RKO (cell line): ENCODE measurements at regions not wholly inside any gene's neighbourhood (a gene's known extent, or its start where the extent isn't known, plus 50 kb on each side); places are given as distances from the start of the nearest gene placed in this dataset.
"Not testable (repeated sequence)": the region's sequence is repeated elsewhere in the genome, so short reads cannot be mapped to it uniquely, and the experiment has no call there.

Experiments
- DNase-seq: peaks from one replicate; pipeline ENCODE4 v3.0.0-alpha.2; 2016; ENCODE audit warnings: low spot score

DNA sequence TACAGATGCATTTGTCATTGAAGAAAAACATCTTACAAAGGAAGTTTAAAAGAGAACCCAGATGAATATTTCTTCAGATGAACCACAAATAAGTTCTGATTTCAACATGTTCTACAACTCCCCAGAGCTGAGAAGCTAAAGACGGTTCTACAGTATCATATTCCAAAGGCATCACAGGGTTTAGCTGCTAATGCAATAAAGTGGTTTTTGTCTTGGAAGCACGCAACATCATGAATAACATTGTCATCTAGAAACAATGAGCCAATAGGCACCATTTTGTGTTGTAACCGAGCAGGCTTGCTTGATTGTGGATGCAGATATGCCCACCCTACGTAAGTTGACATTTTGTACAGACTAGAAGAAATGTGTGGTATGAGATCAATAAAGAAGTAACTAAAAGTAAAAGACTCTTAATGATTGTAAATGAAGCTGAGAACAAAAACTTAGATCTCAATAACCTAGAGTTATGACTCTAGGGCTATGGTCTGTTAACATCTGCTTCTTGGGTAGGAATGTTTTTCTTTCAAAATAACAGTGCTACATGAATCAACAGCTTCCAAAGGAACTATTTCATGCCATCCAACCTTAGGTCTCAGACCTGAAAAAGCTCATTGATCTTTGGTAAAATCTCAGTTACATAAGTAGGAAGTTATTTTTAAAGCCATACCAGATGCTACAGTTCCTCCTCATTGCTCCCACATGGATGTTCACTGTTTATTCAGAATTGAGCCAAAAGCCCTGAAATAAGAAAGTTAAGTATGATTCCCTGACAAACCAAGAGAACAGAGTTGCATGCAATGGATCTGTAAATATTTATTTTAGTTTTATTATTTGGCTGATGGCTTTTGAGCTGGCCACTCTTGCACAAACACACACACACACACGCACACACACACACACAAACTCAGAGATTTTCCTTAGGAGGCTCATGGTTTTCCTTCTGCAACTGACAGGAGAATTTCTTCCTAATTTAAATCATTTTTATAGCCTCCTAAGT is 118.7 kb upstream of the SLCO6A1 start:
- DNase-seq, result no peak

DNA sequence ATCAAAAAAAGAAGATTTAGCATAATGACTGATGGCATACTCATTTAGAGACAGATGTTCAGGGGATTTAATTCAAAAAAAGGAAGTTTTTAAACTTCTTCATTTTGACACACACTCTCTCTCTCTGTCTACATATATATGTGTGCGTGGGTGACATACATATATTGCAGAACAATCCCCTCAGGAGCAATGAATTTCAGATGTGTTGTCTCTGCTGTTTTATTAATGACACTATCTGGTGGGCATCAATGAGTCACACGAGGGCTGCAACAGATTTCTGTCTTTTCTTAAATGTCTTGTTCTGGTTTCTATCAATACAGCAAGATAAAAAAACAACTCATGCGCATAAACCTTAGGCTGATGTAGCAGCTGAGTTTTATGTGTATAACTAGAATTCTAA is 123.5 kb upstream of the SLCO6A1 start:
- DNase-seq, result no peak

DNA sequence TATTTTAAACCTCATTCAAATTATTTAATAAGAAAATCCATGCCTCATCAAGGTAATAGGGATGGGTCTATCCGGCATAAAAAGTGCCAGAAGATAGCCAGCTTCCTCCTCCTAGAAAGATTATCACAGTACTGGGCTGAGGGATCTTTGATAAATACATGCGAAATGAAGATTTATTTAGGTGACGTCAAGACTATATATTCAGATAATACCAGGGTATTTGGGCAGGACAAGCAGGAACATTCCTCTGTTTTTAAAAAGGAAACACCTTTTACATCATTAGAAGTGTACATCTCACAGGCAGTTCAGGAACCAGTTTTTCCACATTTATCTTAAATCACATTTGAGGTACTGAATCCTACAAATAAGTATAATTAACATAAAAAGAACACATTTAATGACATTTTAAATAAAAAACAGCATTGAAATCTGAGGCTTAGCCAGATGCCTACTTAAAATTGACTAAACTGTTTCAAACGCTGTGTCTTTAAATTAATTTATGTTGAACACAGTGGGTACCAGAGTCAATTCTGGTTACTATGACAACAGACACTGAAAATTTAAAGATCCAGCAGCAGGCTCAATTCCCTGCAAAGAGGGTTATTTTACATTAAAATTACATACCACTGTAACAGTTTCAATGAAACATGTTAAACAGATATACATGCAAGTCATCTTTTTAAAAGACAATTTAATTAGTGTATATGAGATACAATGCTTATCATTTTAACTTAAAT is 124.7 kb upstream of the SLCO6A1 start:
- DNase-seq, result no peak

DNA sequence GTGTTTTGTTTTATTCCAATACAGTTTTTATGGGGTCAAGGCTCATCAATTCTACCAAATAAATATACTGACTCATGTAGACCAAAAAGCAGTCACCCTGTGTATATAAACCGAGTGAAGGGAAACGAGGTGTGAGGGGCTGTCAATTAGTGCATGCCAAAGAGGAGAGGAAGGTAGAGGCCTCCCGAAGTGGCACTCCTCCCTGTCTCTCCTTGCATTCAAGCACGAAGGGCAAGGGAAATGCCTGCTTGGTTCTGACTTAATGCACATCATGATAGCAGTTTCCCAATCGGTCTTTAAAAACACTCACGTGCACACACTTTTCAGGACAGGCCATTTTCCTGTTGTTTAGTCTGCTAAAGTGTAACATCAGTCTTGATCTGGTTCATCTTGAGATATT is 125.6 kb upstream of the SLCO6A1 start:
- DNase-seq, result no peak

DNA sequence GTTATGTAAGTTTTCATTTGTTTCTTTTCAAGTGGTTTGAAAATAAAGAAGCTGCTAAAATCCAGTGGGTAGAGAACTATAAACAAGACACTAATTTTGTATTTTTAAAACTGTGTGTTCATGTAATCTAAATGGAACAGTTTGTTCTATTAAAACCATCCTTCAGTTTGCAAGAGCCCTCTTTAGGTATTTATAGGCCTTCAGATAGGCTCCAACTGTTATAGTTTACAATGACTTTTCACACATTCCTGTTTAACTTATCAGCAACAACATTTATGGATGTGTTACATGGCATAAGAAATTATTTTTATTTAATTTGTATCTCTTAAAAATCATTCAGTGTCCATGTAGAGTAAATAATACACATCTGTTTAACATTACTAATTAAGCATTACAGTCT is 126.7 kb upstream of the SLCO6A1 start:
- no peak for DNase-seq

DNA sequence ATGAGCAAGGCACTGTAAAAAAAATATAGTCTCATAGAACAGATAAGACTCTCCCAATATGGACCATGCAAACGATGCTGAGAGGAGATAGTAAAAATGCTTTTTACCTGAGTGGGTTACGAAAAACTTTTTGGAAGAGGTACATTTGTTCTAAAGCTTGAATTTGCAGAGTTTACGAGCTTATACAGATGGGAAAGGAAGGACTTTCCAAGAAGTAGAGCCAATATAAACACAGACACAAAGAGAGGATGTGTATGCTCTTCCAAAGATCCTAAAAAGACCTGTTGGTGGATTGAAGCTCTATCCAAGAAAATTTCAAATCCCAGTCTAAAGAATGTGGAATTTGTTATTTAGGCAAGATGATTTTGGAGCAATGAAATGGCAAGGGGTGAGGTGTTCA is 127.1 kb upstream of the SLCO6A1 start:
- DNase-seq, result no peak

DNA sequence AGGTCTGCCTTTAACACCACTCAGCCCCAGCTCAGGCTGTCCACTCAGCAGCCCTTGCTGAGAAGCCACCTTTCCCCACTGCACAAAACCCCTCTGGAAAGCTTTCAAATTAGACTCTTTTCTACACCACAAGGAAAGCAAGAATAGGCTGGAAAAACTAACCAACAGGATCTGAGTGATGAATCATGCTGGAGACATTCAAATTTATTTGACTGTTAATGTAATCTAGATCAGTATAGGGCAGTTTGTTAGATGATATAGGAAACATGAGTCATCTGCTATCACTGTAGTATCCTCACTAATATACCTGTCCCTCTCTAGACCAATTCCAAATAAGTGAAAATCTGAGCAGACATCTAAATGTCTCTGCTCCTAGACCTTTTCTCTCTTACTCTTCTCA is 127.8 kb upstream of the PAM start:
- DNase-seq, result no peak

DNA sequence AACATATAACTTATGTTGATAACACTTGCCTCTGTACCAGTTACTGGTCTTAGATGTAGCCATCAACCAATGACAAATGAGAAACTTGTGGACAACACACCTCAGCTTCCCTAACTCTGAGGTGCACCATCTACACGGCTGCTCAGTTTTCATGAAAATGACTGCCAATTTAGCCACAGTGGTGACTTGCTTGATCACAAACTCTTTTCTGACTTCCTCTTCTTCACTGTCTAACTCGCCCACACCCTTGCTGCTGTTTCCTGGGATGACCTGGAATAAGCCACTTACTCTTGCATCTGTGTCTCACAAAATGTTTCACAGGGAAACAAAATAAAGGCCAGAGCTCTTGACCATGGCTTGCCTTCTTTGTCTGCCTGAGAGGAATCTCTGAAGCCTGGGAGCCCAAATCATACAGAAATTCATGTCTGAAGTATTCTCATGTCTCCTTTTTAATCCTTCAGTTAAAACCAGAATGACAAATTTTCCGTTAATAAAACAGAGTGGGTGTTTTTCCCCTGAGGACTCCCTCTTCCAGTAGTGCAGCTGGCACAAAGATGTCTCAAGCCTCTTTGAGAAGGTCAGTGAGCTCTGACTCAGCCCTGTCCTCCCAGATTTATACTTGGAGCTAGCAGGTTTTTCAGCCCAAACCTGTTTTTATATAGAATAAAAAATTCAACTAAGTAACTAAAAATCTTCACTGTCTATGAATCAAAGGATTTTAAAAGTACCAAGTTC is 126.5 kb upstream of the PAM start:
- no peak for DNase-seq

DNA sequence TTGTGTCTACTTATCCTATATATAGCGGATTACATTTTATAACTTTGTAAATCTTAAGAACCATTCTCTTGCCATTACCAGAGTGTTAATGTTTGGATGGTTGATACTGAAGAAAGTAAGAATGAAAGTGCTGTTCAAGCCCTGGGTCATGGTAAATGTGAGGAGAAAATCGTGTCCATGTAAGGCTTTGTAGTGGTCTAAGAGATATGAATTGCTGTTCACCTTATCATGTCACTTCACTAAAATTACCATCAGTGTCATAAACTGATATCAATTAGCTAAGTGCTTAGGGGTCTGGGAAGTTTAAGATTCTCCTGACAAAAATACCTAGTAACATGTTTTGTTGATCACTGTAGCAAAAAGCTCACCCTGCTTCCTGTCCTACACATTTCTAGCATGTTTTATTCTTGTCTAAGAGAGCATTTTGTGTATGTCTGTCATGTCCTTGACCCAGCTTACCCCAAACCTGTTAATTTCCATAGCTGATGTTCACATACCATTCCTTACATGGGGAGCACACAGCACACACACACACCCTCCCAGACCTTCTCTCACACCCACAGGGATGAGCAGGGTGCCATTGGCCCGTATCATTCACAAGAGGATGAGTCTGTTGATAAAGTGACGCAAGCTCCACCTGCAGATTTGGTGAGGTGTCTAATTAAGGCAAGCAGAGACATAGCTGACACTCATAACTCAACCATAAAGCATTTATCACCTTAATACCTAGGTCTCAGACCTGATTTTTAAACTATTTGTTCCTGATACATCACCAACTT is 125.1 kb upstream of the PAM start:
- DNase-seq, result no peak

DNA sequence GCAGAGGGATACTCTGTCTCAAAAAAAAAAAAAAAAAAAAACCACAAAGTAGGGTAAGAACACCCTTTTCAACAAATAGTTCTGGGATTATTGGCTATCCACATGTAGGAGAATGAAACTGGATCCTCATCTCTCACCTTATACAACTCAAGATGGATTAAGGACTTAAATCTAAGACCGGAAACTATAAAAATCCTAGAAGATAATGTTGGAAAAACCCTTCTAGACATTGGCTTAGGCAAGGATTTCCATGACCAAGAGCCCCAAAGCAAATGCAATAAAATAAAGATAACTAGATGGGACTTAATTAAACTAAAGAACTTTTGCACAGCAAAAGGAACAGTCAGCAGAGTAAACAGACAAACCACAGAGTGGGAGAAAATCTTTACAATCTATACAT is 119.7 kb upstream of the PAM start:
- not testable (repeated sequence) for DNase-seq

DNA sequence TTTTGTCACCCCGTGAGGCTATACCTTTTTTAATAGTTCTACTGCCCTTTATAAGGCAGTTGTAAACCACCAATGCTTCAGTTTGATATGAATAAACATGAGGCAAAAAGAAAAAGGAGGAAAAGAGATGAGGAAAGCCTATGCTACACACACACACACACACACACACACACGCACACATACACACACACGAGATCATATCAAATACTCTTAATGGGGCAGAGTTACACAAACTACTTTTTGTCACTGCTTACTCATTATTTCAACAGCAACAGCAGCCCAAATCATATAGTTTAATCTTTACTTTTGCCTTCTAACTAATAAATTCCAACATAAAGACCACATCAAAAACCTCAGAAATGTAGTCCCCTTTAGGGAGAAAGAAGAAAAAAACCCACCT is 116.8 kb upstream of the PAM start:
- no peak for DNase-seq

DNA sequence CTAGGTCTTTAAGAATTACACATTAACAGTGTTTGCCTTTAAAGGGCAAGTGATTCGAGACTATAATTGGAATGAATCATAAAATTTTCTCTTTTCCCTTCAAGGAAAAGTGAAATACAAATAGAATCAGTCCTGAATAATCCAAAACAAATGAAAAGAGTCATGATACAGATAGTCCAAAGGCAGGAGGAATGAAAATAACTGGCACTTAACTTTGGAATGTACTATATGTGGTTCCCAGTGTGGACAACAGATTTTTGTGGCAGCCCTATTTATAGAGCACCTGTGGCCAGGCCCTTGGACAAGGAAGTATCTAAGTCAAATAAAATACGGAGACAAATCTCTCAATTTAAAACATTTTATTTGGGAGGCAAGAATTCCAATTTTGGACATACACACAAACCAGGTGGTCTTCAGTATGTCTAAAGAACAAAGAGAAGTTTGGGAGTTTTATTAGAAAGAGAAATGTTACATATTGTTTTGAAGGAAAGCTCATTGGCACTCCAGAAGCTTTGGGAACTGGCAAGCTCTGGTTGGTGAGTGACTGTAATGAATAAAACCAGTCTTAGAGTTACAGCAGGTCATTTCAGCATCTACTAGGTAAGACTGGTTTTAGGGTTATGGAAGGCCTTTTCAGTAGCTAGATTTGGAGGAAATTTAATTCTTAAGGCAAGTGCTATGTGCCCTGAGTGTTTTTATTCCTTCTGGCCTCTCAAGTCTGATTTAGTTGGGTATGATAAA is 116.0 kb upstream of the PAM start:
- no peak for DNase-seq

DNA sequence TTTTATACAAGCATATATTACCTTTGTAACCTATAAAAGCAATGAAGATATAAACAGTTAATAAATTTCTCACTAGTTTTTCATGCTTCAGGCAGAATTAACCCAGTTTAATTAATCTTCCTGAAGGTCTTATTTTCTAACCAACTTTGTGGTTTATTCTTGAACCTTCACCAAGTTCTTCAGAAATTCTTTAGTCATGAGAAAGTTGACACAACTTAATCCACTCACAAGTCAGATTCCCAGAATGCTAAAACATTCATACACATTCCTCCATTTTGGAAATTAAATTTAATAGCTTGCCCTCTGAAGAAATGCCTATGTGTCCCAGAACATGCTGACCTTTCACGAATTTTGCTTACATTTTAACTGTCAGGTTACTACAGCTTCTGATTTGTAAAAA is 105.4 kb upstream of the PAM start:
- no peak for DNase-seq

DNA sequence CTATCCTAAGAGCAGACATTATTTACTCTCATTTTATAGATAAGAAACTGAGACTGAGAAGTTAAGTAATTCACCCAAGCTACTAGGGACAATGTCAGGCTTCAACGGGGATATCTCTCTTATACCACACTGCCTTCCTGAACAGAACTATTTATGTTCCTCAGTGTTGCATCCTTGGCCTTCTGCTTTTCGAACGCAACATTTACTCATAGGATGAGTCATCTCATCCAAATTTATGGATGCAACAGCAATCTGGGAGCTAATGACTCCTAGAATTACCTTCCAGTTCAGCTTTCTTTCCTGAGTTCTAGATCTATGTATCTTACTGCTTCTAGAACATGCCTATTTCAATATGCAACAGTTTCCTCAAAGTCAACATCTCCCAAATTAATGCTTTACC is 103.6 kb upstream of the PAM start:
- peak; percentile 32 for DNase-seq

DNA sequence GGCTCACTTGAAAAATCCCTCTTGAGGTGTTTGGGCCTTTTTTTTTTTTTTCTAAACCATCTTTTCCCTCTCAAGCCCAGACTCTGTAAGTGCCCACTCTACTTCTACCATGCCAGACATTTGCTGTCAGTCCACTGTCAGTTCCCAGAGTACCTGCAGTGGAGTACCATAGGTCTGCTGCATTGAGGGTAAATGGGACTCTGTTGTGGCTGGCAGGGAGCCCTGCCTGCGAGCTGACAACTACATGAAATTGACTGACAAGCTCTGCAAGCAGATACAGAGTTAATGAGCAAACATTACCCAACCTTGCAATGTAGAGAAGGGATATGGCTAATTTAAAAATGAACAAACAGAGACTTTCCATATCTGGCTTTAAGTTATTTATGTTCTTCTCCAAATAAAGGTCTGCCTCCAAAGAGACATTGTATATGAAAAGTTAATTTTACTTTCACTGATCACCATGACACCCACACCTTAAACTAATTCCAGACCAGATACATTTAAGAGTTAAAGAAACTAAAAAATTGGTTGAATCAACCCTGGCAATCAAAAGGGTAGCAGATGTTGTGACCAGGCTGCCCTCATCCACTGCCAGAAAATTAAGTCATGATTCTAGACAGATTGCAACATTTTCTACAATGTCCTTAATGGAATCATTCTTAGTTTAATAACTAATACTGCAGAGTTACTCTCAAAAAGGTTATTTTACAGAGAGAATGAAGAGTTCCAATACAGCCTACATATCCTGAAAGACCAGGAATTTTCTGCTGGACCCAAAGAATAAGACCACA is 100.4 kb upstream of the PAM start:
- DNase-seq, result no peak

DNA sequence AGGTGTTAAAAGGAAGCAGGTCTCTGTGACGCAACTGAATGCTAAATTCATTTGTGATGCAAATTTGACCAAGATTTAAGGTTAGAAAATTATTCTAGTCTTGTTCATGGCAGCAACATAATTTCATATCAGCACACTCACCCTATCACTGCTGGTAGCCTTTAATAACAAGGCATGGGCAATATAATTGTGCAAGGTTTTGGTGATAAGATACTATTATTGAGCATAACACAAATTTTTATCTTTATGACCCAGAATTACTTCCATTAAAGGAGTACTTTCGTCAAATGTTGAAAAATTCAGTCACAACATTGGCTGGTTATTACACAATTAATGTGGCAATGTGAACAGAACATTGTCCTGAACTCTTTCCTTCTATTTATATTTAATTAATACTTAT is 96.0 kb upstream of the PAM start:
- DNase-seq, result no peak

DNA sequence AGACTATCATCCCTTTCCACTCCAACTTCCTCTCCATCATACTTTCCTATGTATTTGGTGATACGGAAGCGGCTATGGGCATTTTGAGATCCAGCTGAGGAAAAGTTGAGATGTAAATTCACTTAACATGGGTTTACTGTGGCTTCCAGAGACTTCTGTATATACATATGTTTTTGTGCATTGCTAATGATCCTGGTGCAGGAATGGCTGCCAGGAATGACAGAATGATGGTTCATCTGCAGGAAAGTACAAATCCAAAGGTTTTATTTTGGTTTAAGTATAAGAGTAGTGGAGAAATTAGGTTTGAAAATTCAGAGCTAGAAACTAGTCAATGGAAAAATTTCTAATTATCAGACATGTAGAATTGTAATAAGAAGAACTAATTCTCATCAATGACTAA is 95.0 kb upstream of the PAM start:
- DNase-seq, result no peak

DNA sequence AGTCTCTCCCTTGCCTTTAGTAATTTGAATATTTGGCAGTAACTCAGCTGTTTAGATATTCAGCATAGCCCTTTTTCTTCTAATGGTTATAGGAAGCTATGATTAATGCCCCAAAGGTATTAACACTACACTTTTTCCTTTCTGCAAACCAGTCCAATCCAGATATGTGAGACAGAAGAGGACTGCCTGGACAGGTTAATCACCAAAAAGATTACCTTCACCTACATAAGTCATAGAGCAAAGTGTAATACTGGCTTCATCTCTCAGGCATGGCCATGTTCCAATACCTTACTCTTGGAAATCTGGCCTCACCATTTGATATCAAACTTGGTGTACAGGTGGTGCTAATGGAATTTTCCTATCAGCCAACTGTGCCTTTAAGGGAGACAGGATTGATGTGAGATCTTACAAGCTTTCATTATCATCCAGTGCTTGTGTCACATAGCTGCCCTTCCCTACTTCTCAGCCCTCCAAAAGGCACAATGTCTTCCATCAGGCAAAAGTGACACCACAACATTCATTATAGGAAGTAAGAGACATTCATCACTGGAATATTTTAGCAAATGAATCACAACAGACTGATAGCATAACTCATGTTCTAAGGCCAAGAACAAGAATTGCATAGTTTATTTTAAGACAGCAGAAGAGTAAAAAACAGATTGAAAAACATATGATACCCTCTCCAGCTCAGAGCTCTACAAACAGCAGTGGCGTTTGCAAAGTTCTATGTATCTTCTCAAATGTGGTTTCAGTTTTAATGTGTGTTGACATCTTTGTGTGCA is 91.2 kb upstream of the PAM start:
- peak; percentile 13 for DNase-seq

DNA sequence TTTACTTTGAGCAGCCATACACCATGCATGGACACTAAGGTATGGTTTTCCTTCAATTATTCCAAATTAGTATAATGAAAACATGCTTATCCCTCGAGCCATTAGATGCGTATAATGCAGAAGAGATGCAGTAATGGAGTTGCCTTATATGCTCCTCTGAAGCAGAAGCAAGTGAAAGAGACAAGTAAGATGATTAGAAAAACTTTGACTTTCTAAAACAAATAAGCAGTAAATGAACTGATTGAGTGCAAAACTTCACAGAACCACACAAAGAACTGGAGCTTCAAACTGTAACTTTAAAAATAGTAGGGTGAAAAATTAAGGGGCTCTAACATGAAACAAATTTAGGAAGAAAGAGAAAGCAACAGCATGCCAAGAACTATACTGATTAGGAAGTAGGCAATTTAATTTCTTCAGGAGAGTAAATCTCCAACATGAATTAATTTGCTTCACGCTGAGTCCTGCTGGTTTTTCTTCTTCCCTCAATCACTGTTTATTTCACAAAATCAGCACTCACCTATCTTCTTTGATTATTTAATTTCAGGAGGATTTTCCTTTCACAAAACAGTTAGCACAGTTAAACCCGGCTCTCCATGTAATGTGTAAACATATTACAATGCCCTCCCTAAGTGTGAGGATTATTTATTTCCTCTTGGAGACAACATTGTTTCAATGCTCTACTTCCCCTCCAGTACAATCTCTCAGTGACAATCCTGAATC is 90.3 kb upstream of the PAM start:
- no peak for DNase-seq
